ENCODE measurements at regions not wholly inside any gene's neighbourhood (a gene's known extent, or its start where the extent isn't known, plus 50 kb on each side); places are given as distances from the start of the nearest gene placed in this dataset.

GRCh38 chr4:134666640-134667039, 465.1 kb upstream of the PABPC4L start:
- TF ChIP-seq REST (IDR thresholded peaks at IDR 0.05; ENCODE audit: low read depth), result no peak
- TF ChIP-seq CEBPB (IDR thresholded peaks at IDR 0.05), result no peak
- no peak for TF ChIP-seq TAF1 (IDR thresholded peaks at IDR 0.05; ENCODE audit: low read depth)
- TF ChIP-seq TCF12 (IDR thresholded peaks at IDR 0.05; ENCODE audit: low read depth), result no peak

GRCh38 chr4:134665429-134665828, 463.8 kb upstream of the PABPC4L start:
- TF ChIP-seq TCF12 (IDR thresholded peaks at IDR 0.05; ENCODE audit: low read depth) (no peak), YY1 (IDR thresholded peaks at IDR 0.05; ENCODE audit: low read depth) (no peak), CREB1 (IDR thresholded peaks at IDR 0.05; ENCODE audit: low read depth) (no peak), CEBPB (IDR thresholded peaks at IDR 0.05) (no peak), ZBTB7A (IDR thresholded peaks at IDR 0.05; ENCODE audit: low read depth) (no peak), USF1 (IDR thresholded peaks at IDR 0.05) (no peak), MAX (IDR thresholded peaks at IDR 0.05) (no peak), EP300 (IDR thresholded peaks at IDR 0.05; ENCODE audit: borderline replicate concordance) (no peak), RAD21 (IDR thresholded peaks at IDR 0.05; ENCODE audit: low read depth) (no peak), EGR1 (IDR thresholded peaks at IDR 0.05) (no peak), TEAD4 (IDR thresholded peaks at IDR 0.05) (no peak), NFIC (IDR thresholded peaks at IDR 0.05) (no peak), REST (IDR thresholded peaks at IDR 0.05; ENCODE audit: low read depth) (no peak), FOXM1 (IDR thresholded peaks at IDR 0.05; ENCODE audit: borderline replicate concordance, low read depth) (no peak)

GRCh38 chr4:134663742-134664141, 462.2 kb upstream of the PABPC4L start:
- TF ChIP-seq EP300 (IDR thresholded peaks at IDR 0.05; ENCODE audit: borderline replicate concordance), result no peak
- no peak for TF ChIP-seq REST (IDR thresholded peaks at IDR 0.05; ENCODE audit: low read depth)
- no peak for TF ChIP-seq NFIC (IDR thresholded peaks at IDR 0.05)
- TF ChIP-seq CREB1 (IDR thresholded peaks at IDR 0.05; ENCODE audit: low read depth), result no peak
- no peak for TF ChIP-seq CEBPB (IDR thresholded peaks at IDR 0.05)
- no peak for TF ChIP-seq ZBTB7A (IDR thresholded peaks at IDR 0.05; ENCODE audit: low read depth)
- TF ChIP-seq EGR1 (IDR thresholded peaks at IDR 0.05), result no peak
- no peak for TF ChIP-seq MAX (IDR thresholded peaks at IDR 0.05)
- TF ChIP-seq TAF1 (IDR thresholded peaks at IDR 0.05; ENCODE audit: low read depth), result no peak
- TF ChIP-seq FOXM1 (IDR thresholded peaks at IDR 0.05; ENCODE audit: borderline replicate concordance, low read depth), result no peak
- no peak for TF ChIP-seq USF1 (IDR thresholded peaks at IDR 0.05)
- no peak for TF ChIP-seq TCF12 (IDR thresholded peaks at IDR 0.05; ENCODE audit: low read depth)
- no peak for TF ChIP-seq TEAD4 (IDR thresholded peaks at IDR 0.05)
- TF ChIP-seq YY1 (IDR thresholded peaks at IDR 0.05; ENCODE audit: low read depth), result no peak

- TF ChIP-seq RAD21 (IDR thresholded peaks at IDR 0.05; ENCODE audit: low read depth), result no peak
- TF ChIP-seq EP300 (IDR thresholded peaks at IDR 0.05; ENCODE audit: borderline replicate concordance), result no peak
Observed at GRCh38 chr4:134650461-134650860, 448.9 kb upstream of the PABPC4L start.

- no peak for TF ChIP-seq EGR1 (IDR thresholded peaks at IDR 0.05)
- TF ChIP-seq CREB1 (IDR thresholded peaks at IDR 0.05; ENCODE audit: low read depth), result no peak
- TF ChIP-seq MAX (IDR thresholded peaks at IDR 0.05), result no peak
- TF ChIP-seq RAD21 (IDR thresholded peaks at IDR 0.05; ENCODE audit: low read depth), result no peak
- no peak for TF ChIP-seq FOXM1 (IDR thresholded peaks at IDR 0.05; ENCODE audit: borderline replicate concordance, low read depth)
- no peak for TF ChIP-seq CEBPB (IDR thresholded peaks at IDR 0.05)
- TF ChIP-seq TCF12 (IDR thresholded peaks at IDR 0.05; ENCODE audit: low read depth), result no peak
- no peak for TF ChIP-seq TAF1 (IDR thresholded peaks at IDR 0.05; ENCODE audit: low read depth)
- no peak for TF ChIP-seq REST (IDR thresholded peaks at IDR 0.05; ENCODE audit: low read depth)
- no peak for TF ChIP-seq USF1 (IDR thresholded peaks at IDR 0.05)
- no peak for TF ChIP-seq NFIC (IDR thresholded peaks at IDR 0.05)
- no peak for TF ChIP-seq YY1 (IDR thresholded peaks at IDR 0.05; ENCODE audit: low read depth)
- TF ChIP-seq EP300 (IDR thresholded peaks at IDR 0.05; ENCODE audit: borderline replicate concordance), result no peak
- no peak for TF ChIP-seq ZBTB7A (IDR thresholded peaks at IDR 0.05; ENCODE audit: low read depth)
- TF ChIP-seq TEAD4 (IDR thresholded peaks at IDR 0.05), result no peak
Observed at GRCh38 chr4:134645778-134646177, 444.2 kb upstream of the PABPC4L start.
